ENCODE measurements at regions not wholly inside any gene's neighbourhood (a gene's known extent, or its start where the extent isn't known, plus 50 kb on each side); places are given as distances from the start of the nearest gene placed in this dataset.

DNA sequence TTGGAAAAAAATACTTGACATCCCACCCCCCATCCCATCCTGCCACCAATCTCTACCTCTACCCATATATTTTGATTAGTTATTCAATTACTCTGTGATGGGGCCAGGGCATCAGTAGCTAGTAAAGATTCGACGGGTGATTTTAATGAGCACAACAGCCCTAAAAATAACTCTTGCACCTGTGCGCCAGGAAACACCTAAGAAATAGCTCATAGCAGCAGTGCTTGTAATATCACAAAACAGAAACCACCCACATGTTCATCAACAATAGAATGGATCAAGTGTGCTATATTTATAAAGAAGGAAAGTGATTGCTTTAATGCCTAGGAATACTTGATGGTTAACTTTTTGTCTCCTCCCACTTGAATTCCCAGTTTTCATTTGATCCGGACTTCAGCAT, 225.6 kb upstream of the LCORL start:
- no peak for DNase-seq (ENCODE audit: low read depth)

DNA sequence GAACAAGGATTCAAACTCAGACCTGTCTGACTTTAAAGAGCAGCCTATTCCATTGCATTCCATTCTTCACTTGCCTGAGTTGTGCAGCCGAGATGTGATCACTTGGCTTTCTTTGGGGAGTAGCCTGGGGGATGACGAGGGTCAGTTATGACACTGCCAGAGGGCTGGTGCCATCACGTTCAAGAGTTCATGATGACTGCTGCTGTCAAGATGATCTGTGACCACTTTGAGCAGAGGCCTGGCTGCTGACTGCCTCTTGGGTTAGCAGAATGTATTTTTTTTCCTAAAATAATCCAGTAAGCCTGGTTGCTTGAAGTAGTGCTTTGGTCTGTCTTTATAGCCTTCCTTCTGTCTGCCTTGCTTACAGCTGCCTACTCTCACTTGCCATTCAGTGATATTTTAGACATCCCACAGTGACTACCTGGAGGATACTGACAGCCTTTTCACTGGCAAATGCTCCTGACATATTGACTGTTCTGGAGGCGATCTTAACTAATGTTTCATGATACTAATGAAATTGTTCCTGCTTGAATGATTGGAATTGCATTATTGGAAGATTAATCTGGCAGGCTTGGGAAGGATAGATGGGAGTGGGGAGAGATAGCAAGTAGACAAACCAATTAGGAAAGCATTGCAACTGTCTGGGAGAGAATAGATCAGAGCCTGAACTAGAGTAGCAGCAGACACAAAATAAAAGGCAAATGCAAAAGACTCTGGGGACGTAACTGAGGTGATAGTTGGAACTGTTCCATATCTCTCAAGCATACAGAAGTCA, 221.6 kb upstream of the LCORL start:
- no peak for DNase-seq (ENCODE audit: low read depth)

DNA sequence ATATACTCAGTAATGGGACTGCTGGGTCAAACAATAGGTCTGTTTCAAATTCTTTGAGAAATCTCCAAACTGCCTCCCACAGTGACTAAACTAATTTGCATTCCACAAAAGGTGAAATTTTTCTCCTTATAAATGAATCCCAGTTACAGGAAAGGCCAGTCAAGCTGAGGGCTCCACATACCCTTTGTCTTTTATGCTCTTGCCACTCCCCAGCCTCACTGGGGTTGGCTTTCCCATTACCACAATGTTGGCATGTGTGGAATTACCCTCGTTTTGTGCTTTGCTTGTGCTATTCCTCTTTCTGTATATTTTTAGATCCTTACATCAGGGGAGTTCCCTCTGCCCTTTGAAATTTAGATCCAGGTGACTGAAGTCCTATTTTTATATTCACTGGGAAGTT, 220.2 kb upstream of the LCORL start:
- DNase-seq (ENCODE audit: low read depth) = no peak

DNA sequence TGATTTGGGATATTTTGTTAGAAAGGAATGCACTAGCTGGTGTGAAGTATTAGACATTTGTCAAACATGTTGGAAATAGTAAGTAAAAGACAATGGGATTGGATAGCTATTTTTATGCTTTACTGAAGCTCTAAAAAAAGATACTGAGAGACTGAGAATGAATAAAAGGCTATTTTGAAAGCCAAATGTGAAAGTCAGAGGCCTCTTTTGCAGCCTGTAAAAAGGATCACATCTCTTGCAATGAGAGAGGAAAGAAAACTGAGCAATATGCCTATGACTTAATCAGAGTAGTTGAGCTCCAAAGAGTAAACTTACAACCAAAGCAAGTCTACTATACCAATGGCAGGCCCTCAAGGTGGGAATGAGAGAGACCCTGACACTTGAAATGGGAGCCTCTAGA, 212.6 kb upstream of the LCORL start:
- no peak for DNase-seq (ENCODE audit: low read depth)

DNA sequence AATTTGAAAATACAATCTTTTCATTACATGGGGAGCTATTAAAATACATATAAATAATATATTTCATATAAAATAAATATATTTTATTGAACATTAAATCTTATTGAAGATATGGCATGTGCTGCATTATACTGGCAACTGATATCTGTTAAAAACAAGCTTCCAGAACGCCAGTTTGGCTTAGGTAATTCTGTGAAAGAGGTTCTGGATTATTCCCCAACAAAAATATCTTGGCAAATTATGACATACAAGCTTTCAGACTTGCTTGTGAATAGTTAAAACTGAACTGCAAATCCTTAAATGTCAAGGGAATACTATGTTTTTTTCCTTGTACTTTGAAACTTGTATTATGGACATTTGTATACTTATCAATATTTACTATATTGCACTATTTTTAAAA, 210.2 kb upstream of the LCORL start:
- DNase-seq (ENCODE audit: low read depth) = no peak

DNA sequence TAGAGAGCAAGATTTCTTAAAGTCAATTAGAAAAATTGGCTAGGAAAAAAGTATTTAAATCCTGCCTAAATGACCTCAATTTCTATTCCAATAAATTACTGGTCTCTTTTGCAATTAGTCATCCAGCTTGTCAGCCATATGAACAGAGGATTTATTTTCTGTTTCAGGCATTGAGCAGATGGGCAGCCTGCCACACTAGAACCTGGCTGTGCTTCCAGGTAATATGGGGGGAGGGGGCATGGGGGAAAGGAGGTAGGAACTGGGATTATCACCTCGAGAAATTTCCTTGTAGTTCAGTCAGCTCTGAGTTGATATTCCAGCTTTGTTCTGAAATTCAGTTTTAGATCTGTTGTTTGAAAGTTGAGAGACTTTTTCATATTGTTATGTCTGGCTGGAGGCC, 206.3 kb upstream of the LCORL start:
- no peak for DNase-seq (ENCODE audit: low read depth)

DNA sequence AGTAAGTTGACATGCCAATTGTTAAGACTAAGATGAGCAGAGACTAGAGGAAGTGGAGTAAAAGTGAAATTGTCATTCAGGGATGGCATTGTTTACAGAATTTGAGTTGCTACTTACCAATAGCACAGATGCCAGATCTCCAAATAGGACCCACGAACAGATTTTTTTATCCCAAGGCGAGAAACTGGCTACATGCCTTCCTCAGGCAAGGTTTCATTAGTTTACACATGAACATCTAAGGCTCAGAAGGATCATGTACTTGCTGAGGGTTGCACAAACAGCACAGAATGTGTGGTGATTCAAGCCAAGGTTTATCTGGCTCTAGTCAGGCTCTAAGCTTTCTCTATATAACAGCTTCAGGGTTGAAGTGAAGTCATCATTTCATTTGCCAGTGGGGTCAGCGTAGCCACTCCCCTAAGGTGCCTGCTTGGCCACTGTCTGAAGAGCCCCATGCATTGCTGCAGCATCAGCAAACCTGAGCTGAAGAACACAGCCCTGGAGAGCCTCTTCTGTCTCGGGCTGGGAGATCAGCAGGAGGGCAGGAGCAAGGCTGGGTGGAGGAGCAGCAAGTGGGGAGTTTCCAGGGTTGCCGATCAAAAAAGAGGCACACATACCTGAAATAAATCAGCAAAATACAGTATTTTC, 193.0 kb upstream of the LCORL start:
- no peak for DNase-seq (ENCODE audit: low read depth)

DNA sequence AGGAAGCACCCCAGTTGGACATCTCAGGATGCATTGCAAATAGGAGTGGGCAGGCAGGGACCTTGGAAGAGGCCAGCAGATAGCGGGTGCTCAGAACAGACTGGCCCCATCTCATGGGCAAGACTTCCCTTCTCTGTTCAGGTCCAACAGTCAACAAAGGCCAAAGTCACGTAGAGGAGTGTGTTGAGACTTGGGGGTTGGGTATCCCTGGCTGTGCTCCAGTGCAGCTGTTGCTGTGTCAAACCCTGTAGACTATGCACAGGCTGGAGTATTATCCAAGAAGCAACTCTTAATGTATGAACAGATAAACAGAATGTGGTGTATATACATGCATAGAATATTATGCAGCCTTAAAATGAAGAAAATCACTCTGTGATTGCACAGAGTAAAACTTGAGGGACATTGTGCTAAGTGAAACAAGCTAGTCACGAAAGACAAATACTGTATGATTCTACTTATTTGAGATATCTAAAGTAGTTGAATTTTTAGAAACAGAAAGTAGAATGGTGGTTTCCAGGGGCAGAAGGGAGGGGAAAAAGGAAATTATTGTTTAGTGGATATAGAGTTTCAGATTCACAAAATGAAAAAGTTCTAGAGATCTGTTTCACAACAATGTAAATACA, 192.1 kb upstream of the LCORL start:
- no peak for DNase-seq (ENCODE audit: low read depth)

DNA sequence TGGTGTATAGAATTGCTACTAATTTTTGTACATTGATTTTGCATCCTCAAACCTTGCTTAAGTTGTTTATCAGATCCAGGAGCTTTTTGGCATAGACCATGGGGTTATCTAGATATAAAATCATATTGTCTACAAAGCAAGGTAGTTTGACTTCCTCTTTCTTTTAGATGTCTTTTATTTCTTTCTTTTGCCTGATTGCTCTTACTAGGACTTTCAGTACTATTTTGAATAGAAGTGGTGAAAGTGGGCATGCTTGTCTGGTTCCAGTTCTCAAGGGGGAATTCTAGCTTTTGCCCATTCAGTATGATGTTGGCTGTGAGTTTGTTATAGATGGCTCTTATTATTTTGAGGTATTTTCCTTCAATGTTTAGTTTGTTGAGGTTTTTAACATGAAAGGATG, 187.9 kb upstream of the LCORL start:
- DNase-seq (ENCODE audit: low read depth) = no peak

DNA sequence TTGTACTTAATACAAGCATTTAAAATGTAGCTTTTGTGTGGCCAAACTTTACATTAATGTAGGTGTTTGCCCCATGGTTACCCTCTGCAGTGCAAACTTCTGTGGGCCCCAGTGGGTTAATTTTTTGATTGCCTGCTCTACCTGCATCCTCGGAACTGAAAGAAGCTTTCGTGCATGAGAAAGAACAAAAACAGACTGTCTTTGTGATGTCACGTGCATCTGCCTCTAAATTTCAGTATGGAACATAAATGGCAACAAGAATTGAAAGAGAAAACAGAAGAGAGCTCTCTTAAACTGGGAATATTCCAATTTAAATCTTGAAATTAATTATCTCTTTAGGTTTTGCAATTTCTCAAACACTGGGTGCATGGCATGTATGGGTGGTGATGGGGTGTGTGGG, 182.4 kb upstream of the LCORL start:
- DNase-seq (ENCODE audit: low read depth) = no peak

DNA sequence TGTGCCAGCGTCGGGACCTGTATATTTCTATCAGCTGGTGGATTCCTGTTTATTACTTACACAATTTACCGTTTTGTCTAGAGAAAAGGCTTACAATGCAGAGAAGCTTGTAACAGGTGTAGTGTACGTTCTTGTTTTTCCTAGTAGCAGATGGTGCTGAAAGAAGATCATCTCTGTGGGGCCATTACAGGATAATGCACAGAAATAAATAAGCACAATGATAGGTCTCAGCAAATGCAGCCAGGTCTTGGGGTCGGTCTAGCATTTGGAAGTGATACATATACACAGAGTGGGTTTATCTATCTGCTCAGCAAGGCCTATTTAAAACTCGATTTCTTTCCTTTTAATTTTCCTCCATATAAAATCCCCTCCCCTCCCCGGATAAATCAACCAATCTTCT, 180.9 kb upstream of the LCORL start:
- DNase-seq (ENCODE audit: low read depth) = no peak

DNA sequence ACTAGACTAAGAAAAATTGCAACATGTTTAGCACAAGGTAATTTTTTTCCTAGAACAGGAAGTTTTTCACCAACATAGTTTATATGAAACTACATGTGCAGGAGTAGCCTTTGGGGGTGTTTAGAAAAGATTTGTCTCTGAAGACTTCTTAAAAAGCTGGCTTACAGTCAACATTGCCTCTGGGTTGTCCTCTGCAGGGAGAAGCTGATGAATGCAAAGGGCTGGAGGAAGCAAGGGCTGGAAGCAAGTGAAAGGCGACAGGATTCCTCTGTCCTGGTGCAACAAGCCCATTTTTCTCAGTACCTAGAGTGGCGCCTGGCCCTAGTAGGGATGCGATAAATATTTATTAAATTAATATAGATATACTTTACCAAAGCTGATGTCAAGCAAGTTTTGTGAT, 180.3 kb upstream of the LCORL start:
- no peak for DNase-seq (ENCODE audit: low read depth)

DNA sequence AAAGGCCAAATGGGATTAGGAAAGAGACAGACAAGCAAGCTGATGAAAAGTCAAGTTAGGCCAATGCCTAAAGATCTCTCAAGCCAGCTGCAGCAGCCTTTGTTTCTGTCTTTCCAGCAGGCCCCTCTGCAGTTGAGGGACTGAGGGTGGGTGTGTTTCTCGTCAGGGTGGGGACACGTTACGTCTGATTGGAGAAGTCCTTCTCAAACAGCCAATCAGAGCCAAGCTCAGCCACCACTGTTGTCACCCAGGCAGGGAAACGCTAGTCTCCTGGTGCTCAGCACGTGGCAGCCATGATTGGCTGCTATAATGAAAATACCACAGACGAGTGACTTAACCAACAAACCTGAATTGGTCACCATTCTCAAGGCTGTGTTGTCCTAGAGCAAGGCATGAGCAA, 177.1 kb upstream of the LCORL start:
- no peak for DNase-seq (ENCODE audit: low read depth)

DNA sequence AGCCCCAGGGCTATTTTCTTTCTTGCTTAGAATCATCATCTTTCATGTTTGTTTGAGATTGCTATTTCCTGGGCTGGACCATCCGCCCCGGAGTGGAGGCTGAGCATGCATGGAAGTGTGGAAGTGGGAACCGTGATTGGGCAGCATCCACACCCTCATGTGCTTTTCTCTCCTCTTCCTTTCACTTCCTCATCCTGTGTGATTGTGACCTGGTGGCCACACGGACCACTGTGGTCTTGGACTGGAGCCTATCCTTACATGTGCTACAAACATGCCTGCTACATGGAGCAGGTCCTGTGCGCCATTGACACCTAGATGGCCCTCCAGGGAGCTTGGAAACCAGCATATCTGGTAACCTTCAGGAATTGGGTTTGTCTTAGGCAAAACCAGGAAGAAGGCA, 175.9 kb upstream of the LCORL start:
- no peak for DNase-seq (ENCODE audit: low read depth)

DNA sequence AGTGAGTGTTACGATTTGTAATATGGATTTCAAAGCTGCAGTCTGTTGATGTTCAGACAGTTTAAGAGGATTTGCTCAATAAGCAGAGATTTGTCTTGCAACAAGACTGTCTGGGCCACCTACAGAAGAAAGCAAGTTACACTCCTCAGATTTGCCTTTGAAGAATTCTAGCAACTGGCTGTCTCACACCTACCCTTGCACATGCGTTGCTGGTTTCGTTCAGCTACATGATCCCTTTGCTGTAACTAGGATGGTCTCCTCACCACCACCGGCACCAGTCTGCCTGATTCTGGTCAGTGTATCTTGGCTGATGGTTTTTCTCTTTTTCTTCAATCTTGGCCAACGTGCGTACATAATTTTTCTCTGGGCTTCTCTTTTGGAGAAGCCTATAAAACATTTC, 172.7 kb upstream of the LCORL start:
- DNase-seq (ENCODE audit: low read depth) = no peak

DNA sequence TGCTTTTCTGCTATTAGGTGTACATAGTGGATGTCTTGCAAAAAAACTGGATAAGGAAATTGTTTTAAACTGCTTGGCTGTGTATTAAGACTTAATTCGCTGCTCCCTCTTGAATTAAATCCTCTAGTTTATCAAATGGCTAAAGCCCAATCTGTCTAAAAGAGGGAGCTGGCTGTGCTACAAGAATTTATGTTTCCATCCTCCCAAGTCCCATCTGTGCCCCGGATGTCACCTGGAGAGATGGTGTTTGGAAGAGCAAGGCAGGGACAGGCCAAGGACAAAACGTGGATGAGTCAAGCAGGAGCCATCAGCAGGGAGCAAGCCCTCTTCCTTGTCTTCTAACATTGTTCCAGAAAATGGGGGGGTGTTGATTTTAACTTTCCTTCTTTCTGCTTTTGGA, 171.3 kb upstream of the LCORL start:
- DNase-seq (ENCODE audit: low read depth) = no peak

DNA sequence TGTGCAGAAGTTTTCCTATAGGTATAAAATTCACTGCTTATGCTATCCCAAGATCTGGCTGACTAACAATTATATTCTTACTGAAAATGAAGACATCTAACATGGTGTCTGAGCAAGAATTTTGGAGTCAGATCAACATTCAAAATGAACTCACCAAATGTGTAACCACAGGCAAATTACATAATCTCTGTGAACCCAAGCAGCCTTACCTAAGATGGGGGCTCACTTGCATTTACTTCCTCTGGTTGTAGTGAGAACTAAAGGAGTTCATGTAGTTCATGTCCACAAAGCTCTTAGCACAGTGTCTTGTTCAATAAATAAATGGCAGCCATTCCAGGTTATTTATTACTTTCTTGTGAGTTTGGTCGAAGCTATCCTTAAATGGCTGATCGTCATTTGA, 163.9 kb upstream of the LCORL start:
- no peak for DNase-seq (ENCODE audit: low read depth)

DNA sequence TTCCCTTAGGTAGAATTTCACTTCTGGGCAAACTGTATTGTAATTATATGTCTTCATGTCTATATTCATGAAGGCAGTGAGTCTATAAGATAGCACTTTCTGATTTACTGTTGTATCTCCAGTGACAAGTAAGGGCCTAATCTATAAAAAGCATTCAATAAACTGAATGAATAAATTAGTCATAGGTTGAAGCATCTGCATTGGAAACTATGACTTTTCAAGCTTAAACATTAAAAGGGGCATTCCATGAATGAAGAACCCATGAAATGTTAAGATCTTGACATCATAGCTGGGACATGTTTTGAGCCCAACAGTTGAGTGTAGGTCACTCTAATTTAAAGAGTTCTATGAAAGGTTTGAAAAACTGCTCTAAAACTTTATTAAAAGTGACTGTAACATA, 159.3 kb upstream of the LCORL start:
- DNase-seq (ENCODE audit: low read depth) = no peak

DNA sequence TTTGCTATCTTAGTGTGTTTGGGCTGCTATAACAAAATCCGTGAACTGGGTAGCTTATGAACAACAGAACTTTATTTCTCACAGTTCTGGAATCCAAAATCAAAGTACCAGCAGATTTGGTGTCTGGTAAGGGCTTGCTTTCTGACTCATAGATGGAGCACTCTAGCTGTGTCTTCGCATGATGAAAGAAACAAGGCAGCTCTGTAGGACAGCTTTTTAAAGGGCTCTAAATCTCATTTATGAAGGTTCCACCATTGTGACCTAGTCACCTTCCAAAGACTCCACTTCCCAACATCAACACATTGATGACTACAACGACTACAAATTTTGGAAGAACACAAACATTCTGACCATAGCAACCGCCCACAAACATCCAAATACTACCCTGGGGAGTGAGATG, 158.6 kb upstream of the LCORL start:
- DNase-seq (ENCODE audit: low read depth) = no peak

DNA sequence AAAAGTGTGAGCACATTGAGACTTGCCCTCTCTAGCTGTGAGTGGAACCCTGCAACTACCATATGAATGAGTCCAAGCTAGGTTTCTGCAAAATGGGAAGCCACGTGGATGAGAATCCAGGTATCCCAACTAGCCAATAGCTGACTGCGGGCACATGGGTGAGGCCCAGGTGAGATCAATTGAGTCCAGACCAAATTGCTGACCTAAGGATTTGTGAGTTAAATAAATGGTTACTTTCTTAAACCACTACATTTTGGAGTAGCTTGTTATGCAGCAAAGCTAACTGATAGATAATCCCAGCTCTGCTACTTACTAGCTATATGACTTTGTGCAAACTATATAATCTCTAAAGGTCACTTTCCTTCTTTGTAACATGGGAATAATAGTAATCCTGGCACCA, 150.3 kb upstream of the LCORL start:
- DNase-seq (ENCODE audit: low read depth) = no peak

DNA sequence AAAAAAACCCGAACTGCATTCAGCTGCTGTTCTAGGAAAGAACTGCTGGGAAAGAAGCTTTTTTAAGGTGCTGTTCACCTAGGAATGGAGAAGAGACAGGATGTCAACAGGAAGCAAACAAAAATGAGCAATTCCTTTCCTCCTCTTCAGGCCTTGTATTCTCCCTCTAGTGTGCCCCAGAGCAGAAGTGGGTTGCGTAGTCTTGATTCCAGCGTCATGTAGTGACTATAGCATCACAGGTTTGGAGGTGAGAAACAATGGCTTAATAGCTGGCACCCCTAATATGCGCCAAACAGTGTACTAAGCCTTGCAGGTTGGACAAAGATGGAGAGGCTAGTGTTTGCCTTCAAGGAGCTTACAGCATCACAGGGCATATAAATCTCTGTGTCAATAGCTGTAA, 146.3 kb upstream of the LCORL start:
- DNase-seq (ENCODE audit: low read depth) = no peak

DNA sequence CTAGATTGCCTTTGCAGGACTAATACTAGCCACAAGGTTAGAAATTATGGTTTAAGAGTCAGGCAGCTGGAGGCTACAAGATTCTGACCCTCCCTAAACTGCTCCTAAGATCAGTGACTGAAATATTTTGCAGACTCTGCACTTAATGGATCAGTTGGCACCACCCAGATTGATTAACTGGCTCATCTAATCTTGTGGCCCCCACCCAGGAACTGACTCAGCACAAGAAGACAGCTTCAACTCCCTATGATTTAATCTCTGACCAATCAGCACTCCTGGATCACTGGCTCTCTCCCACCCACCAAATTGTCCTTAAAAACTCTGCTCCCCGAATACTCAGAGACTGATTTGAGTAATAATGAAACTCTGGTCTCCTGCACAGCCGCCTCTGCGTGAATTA, 145.4 kb upstream of the LCORL start:
- no peak for DNase-seq (ENCODE audit: low read depth)

DNA sequence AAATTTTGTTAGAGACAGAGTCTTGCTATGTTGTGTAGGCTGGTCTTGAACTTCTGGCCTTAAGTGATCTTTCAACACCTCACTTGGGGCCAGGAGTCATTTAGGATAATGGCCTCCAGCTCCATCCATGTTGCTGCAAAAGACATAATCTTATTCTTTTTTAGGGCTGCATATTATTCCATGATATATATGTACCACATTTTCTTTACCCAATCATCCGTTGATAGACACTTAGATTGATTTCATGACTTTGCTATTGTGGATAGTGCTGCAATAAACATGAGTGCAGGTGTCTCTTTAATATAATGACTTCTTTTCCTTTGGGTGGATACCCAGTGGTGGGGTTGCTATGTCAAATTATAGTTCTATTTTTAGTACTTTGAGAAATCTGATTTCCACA, 140.9 kb upstream of the LCORL start:
- no peak for DNase-seq (ENCODE audit: low read depth)
